AG04449 (cell line): ENCODE measurements at regions not wholly inside any gene's neighbourhood (a gene's known extent, or its start where the extent isn't known, plus 50 kb on each side); places are given as distances from the start of the nearest gene placed in this dataset.

ENCODE experiments used
- CTCF ChIA-PET: fragments of 350-600 bp; formaldehyde crosslinking; extraction: SDS; loops from one replicate; lab custom pipeline; 2021; ENCODE audit warnings: antibody characterized with exemption; lab: Yijun Ruan, JAX
- POLR2A ChIA-PET: fragments of 400-600, 350-600 bp; formaldehyde crosslinking; extraction: SDS; loops from one replicate; lab custom pipeline; 2020; ENCODE audit warnings: antibody characterized with exemption, inconsistent platforms; lab: Yijun Ruan, JAX
- DNase-seq: peaks from one replicate; pipeline ENCODE4 v3.0.0-alpha.2; 2010; ENCODE audit warnings: low read depth, low spot score
- H3K4me3 ChIP-seq: 2 replicates; pipeline ENCODE4 v1.5.1; 2011; ENCODE audit warnings: low read depth, mild to moderate bottlenecking, control low read depth, low read length
- TF ChIP-seq, protein P1 (sequence below): IDR thresholded peaks from one replicate; pipeline ENCODE4 v1.5.1; 2011; ENCODE audit warnings: mild to moderate bottlenecking, moderate library complexity, low read length, control low read depth, inconsistent platforms; ENCODE audit not compliant: insufficient read depth; ENCODE audit errors: missing control alignments

DNA sequence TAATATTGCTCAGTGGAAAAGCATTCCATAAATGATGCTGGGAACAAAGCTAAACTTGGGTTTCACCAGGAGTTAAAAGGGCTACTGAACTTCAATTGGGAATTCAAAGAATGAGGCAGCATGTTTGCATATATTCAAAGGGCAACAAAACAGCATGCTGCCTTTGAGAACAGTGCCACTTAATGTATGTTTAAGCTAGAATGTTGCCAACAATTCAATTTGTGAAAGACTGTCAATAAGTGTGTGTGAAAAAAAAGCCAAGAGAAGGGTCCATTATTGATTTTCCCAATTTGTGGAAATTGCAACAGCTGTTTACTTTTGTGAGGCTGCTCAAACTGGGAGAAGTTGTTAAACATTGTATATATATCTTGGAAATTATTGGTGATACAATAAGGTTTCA, 701.9 kb upstream of the ACTRT1 start:
- TF ChIP-seq, protein P1, sequence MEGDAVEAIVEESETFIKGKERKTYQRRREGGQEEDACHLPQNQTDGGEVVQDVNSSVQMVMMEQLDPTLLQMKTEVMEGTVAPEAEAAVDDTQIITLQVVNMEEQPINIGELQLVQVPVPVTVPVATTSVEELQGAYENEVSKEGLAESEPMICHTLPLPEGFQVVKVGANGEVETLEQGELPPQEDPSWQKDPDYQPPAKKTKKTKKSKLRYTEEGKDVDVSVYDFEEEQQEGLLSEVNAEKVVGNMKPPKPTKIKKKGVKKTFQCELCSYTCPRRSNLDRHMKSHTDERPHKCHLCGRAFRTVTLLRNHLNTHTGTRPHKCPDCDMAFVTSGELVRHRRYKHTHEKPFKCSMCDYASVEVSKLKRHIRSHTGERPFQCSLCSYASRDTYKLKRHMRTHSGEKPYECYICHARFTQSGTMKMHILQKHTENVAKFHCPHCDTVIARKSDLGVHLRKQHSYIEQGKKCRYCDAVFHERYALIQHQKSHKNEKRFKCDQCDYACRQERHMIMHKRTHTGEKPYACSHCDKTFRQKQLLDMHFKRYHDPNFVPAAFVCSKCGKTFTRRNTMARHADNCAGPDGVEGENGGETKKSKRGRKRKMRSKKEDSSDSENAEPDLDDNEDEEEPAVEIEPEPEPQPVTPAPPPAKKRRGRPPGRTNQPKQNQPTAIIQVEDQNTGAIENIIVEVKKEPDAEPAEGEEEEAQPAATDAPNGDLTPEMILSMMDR: no peak
- no peak for DNase-seq
- H3K4me3 ChIP-seq: no peak overlapping the region
- CTCF ChIA-PET: no interaction called here
- POLR2A ChIA-PET: no interaction called here

DNA sequence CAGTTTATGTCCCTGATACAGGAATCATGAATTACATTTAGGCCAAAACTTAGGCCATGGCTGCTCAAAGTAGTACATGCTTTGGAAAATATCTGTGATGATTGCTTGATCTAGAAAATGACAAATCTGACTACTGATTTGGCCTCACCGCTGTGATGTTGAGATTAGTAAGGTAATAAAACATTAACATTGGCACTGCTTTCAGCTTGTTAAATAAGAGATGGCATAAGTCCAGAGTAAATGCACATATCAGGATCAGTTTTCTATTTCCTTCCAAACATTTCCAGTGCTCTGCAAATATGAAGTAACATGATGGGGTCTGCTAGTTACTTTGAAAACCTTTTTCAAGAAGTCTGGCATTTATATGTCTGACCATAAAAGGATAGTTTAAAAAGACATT, 687.3 kb upstream of the ACTRT1 start:
- CTCF ChIA-PET: no interaction called here
- no peak for DNase-seq
- TF ChIP-seq, protein P1: no peak
- POLR2A ChIA-PET: no interaction called here
- no peak overlapping the region for H3K4me3 ChIP-seq

DNA sequence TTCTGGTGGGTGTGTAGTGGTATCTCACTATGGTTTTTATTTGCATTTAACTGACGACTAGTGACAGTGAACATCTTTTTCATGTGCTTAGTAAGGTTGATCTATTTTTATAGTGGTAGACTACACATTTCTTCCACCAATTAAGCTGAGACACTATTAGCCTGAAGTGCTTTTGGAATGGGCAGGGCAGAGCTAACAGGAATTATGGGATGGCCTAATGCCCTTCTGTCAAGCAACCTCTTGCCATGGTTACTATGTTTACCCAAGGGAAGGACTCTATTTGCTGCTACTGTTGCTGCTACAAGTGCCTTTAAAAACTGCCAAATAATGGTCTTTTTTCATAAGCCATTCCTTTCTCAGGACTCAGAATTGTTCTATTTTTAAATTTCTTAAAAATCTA, 676.7 kb upstream of the ACTRT1 start:
- ChIA-PET CTCF (no interaction called here), POLR2A (no interaction called here)
- no peak for DNase-seq
- no peak overlapping the region for H3K4me3 ChIP-seq
- TF ChIP-seq, protein P1: no peak

DNA sequence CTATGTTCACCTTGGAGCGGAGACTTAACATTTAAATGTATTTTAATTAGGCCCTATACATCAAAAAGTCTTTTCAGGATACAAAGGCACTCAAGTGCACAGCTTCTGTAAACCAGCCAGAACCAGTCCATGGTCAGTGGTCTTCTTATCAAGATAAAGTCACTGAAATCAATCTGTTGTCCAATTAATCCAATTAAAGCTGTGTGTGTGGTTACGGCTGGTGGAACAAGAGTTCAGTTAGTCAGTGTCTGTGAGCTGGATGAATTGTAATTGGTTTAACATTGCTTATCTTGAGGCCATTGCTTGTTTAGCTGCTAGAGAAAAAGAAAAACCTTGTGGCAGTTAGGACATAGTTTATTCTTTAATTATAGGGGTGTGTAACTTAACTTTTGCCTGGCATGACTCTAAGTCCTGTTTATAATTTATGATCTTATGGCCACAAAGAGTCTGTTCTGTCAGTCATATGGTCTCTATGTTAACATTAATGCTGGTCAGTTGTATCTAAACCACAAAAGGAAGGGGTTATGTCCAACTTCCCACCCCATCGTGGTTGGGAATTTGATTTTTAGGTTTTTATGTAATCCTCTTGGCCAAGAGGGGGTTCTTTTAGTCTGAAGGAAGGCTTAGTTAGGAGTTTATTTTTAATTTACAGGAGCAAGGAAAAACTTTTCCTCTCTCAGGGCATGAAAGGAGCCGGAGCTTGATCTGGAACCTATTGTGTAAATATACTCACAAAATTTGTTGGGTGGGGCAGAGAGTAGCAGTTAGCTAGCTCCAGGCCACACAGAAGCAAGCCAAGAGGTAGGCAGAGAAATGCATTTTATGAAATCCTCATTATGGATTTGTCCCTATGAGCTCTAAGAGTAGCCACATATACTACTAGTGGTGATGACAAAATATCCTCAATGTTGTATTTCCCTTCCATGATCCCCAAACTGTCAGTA, 665.7 kb upstream of the ACTRT1 start:
- ChIA-PET CTCF (no interaction called here), POLR2A (no interaction called here)
- no peak overlapping the region for H3K4me3 ChIP-seq
- DNase-seq: no peak
- TF ChIP-seq, protein P1: no peak

DNA sequence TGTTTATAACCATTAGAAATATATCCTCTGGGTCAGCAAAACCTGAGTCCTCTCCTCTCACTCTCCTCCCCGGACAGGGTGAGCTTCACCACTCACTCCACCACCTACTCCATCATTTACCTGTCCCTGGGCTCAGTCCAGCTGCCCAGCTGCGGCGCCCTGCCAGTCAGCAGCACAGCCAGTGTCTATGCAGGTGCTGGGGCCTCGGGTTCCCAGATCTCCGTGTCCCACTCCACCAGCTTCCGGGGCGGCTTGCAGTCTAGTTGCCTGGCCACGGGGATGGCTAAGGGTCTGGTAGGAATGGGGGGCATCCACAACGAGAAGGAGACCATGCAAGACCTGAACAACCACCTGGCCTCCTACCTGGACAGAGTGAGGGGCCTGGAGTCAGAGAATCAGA, 662.2 kb upstream of the ACTRT1 start:
- no peak overlapping the region for H3K4me3 ChIP-seq
- TF ChIP-seq, protein P1: no peak
- POLR2A ChIA-PET: no interaction called here
- CTCF ChIA-PET: no interaction called here
- DNase-seq: no peak

DNA sequence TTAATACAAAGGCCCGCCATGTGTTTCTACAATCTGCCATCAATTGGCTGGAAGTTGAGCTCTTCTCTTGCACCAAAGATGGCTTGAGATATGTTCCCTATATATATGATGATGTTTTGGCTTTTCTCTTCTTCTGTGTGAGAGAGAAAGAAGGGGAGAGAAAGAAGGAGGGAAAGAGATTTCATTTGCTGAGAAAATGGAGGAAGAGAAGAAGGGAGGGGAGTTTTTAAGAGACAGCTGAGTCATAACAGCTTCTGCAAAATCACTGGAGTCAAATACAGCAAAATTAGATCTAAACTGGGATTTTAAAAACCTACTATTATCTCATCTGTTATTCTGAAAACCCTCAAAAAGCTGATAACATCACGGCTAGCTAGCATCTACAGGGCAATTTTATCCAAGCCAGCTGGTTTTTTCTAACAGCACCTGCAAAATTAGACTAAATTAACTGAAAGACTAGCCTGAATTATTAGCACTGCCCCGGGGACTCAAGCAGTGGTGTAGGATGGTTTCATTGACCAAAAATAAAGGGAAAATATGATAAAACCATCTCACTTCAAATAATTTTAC, 647.6 kb upstream of the ACTRT1 start:
- TF ChIP-seq, protein P1: no peak
- ChIA-PET POLR2A (no interaction called here), CTCF (no interaction called here)
- H3K4me3 ChIP-seq: no peak overlapping the region
- no peak for DNase-seq
